H1 (cell line): ENCODE measurements at regions not wholly inside any gene's neighbourhood (a gene's known extent, or its start where the extent isn't known, plus 50 kb on each side); places are given as distances from the start of the nearest gene placed in this dataset.

Experiments used
- CTCF ChIP-seq, 3 experiments: IDR thresholded peaks; 1 replicate in 2 of 3; 2 replicates in 1 of 3; pipeline versions ENCODE4 v1.5.1 to v1.6.1; 2011; ENCODE audit warnings: low read length in 3 of 3, mild to moderate bottlenecking in 3 of 3, inconsistent platforms in 2 of 3, low read depth in 1 of 3, moderate library complexity in 1 of 3; ENCODE audit not compliant: insufficient read depth in 1 of 3; ENCODE audit errors: control extremely low read depth in 1 of 3
- EP300 ChIP-seq, 2 experiments: IDR thresholded peaks; 1 replicate in 1 of 2; 2 replicates in 1 of 2; pipeline ENCODE4 v1.6.1; 2011 to 2012; ENCODE audit warnings: low read depth in 2 of 2, low read length in 2 of 2, mild to moderate bottlenecking in 2 of 2, borderline replicate concordance in 1 of 2, inconsistent platforms in 1 of 2, moderate library complexity in 1 of 2
- JUND ChIP-seq: IDR thresholded peaks from 2 replicates; pipeline ENCODE4 v1.6.1; 2011; ENCODE audit warnings: mild to moderate bottlenecking, improper control_type of control experiment, low read length
- POLR2A ChIP-seq, 2 experiments: IDR thresholded peaks; 1 replicate in 1 of 2; 2 replicates in 1 of 2; pipeline ENCODE4 v1.6.1; 2011; ENCODE audit warnings: low read depth in 2 of 2, low read length in 2 of 2, mild to moderate bottlenecking in 2 of 2; ENCODE audit errors: control extremely low read depth in 1 of 2
- SP1 ChIP-seq: IDR thresholded peaks from 2 replicates; pipeline ENCODE4 v1.6.1; 2011; ENCODE audit warnings: low read depth, low read length

GRCh38 chr13:21316376-21316775 is 139.9 kb downstream of the MRPL57 start:
- TF ChIP-seq JUND (no peak), CTCF (IDR thresholded peaks at IDR 0.05; ENCODE audit: control extremely low read depth in 1 of 3, insufficient read depth in 1 of 3, low read depth in 1 of 3, low read length in 3 of 3) (no peak), POLR2A (IDR thresholded peaks at IDR 0.05; ENCODE audit: control extremely low read depth in 1 of 2, low read depth in 2 of 2, low read length in 2 of 2) (no peak), EP300 (IDR thresholded peaks at IDR 0.05; ENCODE audit: borderline replicate concordance in 1 of 2, low read depth in 2 of 2, low read length in 2 of 2) (no peak), SP1 (no peak)
